ENCODE measurements at regions not wholly inside any gene's neighbourhood (a gene's known extent, or its start where the extent isn't known, plus 50 kb on each side); places are given as distances from the start of the nearest gene placed in this dataset.

DNA sequence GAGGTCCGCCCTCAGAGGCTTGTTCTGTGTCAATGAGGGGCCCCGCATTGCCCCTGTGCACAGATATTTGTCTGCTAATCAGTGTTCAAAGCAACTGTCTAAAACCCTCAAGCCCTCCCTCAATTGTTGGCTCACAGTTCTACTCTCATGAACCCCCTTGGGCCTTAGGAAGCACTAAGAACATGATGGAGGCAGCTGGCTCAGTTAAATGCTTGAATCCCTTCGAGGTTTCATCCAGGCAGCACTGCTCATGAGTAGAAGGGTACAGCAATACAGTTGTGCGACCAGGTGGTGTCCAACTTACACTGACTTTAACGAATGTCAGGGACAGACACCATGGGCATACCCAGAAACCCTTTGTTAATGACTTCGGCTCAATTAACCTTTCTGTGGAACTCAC lies 89.2 kb upstream of the WSCD1 start:
- no peak for DNase-seq

GRCh38 chr17:5986644-5987043 lies 83.5 kb upstream of the WSCD1 start:
- no peak for DNase-seq

- no peak for DNase-seq
These were observed 69.8 kb upstream of the WSCD1 start for GRCh38 chr17:6000426-6000825.

GRCh38 chr17:6003221-6003620 lies 67.0 kb upstream of the WSCD1 start:
- peak; percentile 23 for DNase-seq

DNA sequence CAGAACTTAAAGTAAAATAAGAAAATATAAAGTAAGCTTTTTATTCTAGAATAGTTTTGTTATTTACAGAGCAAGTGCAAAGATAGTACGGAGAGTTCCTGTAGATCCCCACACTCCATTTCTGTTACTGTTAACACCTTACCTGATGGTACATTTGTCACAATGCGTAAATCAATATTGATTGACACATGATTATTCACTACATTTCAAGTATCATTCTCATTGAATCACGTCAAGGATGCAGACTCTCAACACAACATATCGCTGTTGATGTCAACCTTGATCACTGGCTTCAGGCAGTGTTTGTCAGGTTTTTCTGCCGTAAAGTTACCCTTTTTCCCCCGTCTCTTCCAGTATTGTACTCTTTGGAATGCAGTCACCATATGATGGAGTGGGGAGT lies 64.2 kb upstream of the WSCD1 start:
- DNase-seq, result no peak

- DNase-seq, result no peak
These were observed 59.0 kb upstream of the WSCD1 start for GRCh38 chr17:6011206-6011605.

DNA sequence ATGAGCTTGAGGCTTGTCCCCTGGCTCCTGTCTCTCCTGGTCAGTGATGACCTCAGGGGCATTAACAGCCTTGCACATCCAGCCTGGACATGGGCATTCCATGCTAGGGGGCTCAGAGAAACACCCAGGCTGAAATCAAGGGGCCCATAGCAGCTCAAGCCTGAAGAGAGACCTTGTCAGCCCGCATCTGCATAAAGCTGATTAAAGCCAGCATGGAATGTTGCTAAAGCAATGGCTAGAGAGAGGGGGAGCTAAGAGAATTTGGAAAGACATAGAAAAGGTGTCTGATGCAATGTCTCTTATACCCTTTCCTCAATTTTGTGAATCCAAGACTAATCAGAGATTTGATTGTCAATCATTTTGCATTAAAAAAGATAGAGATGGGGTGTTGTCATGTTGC lies 51.4 kb upstream of the WSCD1 start:
- no peak for DNase-seq

DNA sequence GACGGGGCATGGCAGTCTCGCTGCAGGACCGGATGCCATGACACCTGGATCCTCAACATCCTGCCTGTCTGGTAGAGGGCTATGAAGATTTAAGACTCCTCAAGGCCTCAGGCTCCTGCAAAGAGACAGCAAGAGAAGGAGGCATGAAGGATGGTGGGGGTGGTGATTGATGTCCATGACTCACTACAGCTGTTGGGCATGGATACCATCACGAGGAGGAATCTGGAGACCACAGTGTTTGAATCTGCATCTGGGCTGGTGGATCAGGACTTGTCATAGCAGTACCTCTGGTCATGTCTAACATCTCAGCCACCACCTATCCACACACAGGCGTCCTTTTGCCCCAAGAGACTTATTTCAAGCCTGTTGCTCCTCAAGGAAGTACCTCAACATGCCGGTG lies 50.2 kb upstream of the WSCD1 start:
- DNase-seq, result no peak

- DNase-seq, result no peak
These were observed 49.7 kb upstream of the WSCD1 start for GRCh38 chr17:6020376-6021010.

Data from fibroblast of skin of right biceps (primary cell).